IMR-90 (cell line): ENCODE measurements at regions not wholly inside any gene's neighbourhood (a gene's known extent, or its start where the extent isn't known, plus 50 kb on each side); places are given as distances from the start of the nearest gene placed in this dataset.

Source experiments
- ATAC-seq: fragments of 200-7000 bp; cut with Tn5 transposase; 2 replicates; pipeline ENCODE4 v1.9.1; 2020; ENCODE audit warnings: low read depth, mild to moderate bottlenecking, moderate library complexity
- BruUV-seq: library from RNA; stranded (reverse); fragments of 400-500 nt; replicated peaks from 2 replicates; lab custom pipeline; 2021; lab: Mats Ljungman, UMichigan
- CTCF ChIA-PET: fragments of 300-600 bp; formaldehyde crosslinking; extraction: SDS; loops from one replicate; lab custom pipeline; 2021; ENCODE audit warnings: antibody characterized with exemption; lab: Yijun Ruan, JAX
- POLR2A ChIA-PET: fragments of 300-600 bp; sonication (Branson Sonifier 250); formaldehyde crosslinking; loops from one replicate; lab custom pipeline; 2022; ENCODE audit warnings: antibody characterized with exemption; ENCODE audit not compliant: unreplicated experiment; lab: Charles Lee
- DNase-seq: peaks from one replicate; pipeline ENCODE4 v3.0.0; 2013
- H2AFZ ChIP-seq: replicated peaks from 2 replicates; pipeline ENCODE3; 2013; ENCODE audit warnings: low read length, mild to moderate bottlenecking; ENCODE audit not compliant: poor library complexity
- H2AK5ac ChIP-seq: 2 replicates; pipeline ENCODE4 v1.6.1; 2013; ENCODE audit warnings: low read depth, low read length, inconsistent platforms
- H2AK9ac ChIP-seq: replicated peaks from 2 replicates; pipeline ENCODE3; 2013; ENCODE audit warnings: mild to moderate bottlenecking, low read depth, low read length, moderate library complexity; ENCODE audit not compliant: poor library complexity
- H2BK120ac ChIP-seq: 2 replicates; pipeline ENCODE4 v1.6.1; 2013; ENCODE audit warnings: low read depth, low read length, inconsistent platforms
- H2BK15ac ChIP-seq: 3 replicates; pipeline ENCODE4 v1.6.1; 2013; ENCODE audit warnings: low read depth, low read length, inconsistent platforms
- H2BK20ac ChIP-seq: 2 replicates; pipeline ENCODE4 v1.6.1; 2013; ENCODE audit warnings: low read depth, mild to moderate bottlenecking, inconsistent platforms, low read length, moderate library complexity
- H2BK5ac ChIP-seq: 2 replicates; pipeline ENCODE4 v1.6.1; 2013; ENCODE audit warnings: mild to moderate bottlenecking, low read depth, low read length, inconsistent platforms; ENCODE audit not compliant: poor library complexity, severe bottlenecking
- H3K14ac ChIP-seq: replicated peaks from 2 replicates; pipeline ENCODE4 v1.6.1; 2013; ENCODE audit warnings: low read depth, low read length, inconsistent platforms
- H3K18ac ChIP-seq: 2 replicates; pipeline ENCODE4 v1.6.1; 2013; ENCODE audit warnings: low read depth, low read length, control low read depth
- H3K23ac ChIP-seq: 2 replicates; pipeline ENCODE4 v1.6.1; 2013; ENCODE audit warnings: low read depth, low read length, inconsistent platforms
- H3K27ac ChIP-seq: 2 replicates; pipeline ENCODE4 v1.5.1; 2013; ENCODE audit warnings: mild to moderate bottlenecking, control low read depth, low read length; ENCODE audit not compliant: insufficient read depth
- H3K27me3 ChIP-seq: 2 replicates; pipeline ENCODE4 v1.6.1; 2013; ENCODE audit warnings: low read length; ENCODE audit not compliant: control insufficient read depth, insufficient read depth
- H3K36me3 ChIP-seq: 2 replicates; pipeline ENCODE4 v1.6.1; 2013; ENCODE audit warnings: low read length, mixed read lengths; ENCODE audit not compliant: control insufficient read depth, insufficient read depth
- H3K4ac ChIP-seq: 2 replicates; pipeline ENCODE4 v1.6.1; 2013; ENCODE audit warnings: low read depth, low read length, inconsistent platforms
- H3K4me1 ChIP-seq: 2 replicates; pipeline ENCODE4 v1.6.1; 2013; ENCODE audit warnings: low read length, mixed read lengths; ENCODE audit not compliant: control insufficient read depth, insufficient read depth
- H3K4me2 ChIP-seq: 2 replicates; pipeline ENCODE4 v1.6.1; 2013; ENCODE audit warnings: low read depth, mild to moderate bottlenecking, control low read depth, low read length, moderate library complexity
- H3K4me3 ChIP-seq: 2 replicates; pipeline ENCODE4 v1.5.1; 2013; ENCODE audit warnings: low read depth, mild to moderate bottlenecking, control low read depth, low read length, moderate library complexity; ENCODE audit not compliant: insufficient read depth
- H3K56ac ChIP-seq: 2 replicates; pipeline ENCODE4 v1.6.1; 2013; ENCODE audit warnings: low read length, inconsistent platforms; ENCODE audit not compliant: insufficient read depth; ENCODE audit errors: extremely low read depth
- H3K79me1 ChIP-seq, 2 experiments: 2 replicates each; pipeline ENCODE4 v1.6.1; 2013; ENCODE audit warnings: low read length in 2 of 2, inconsistent platforms in 1 of 2, low read depth in 1 of 2
- H3K9ac ChIP-seq: 2 replicates; pipeline ENCODE4 v1.6.1; 2013; ENCODE audit warnings: low read depth, low read length, control low read depth
- H3K9me1 ChIP-seq: 2 replicates; pipeline ENCODE4 v1.6.1; 2013; ENCODE audit warnings: low read length, inconsistent platforms; ENCODE audit not compliant: insufficient read depth
- H3K9me3 ChIP-seq: 2 replicates; pipeline ENCODE4 v1.6.1; 2013; ENCODE audit warnings: low read length; ENCODE audit not compliant: control insufficient read depth, insufficient read depth
- H4K20me1 ChIP-seq: 2 replicates; pipeline ENCODE4 v1.6.1; 2013; ENCODE audit warnings: low read length, inconsistent platforms; ENCODE audit not compliant: insufficient read depth
- H4K5ac ChIP-seq: 2 replicates; pipeline ENCODE4 v1.6.1; 2013; ENCODE audit warnings: mild to moderate bottlenecking, low read depth, low read length, control low read depth
- H4K8ac ChIP-seq, 2 experiments: 2 replicates each; pipeline ENCODE4 v1.6.1; 2013; ENCODE audit warnings: low read depth in 2 of 2, low read length in 2 of 2, control low read depth in 1 of 2, inconsistent platforms in 1 of 2
- H4K91ac ChIP-seq: 2 replicates; pipeline ENCODE4 v1.6.1; 2013; ENCODE audit warnings: low read depth, low read length, inconsistent platforms; ENCODE audit not compliant: insufficient read depth
- BHLHE40 ChIP-seq: fragments of 150-350 bp; IDR thresholded peaks from 2 replicates; pipeline ENCODE4 v1.6.1; 2016; ENCODE audit warnings: mild to moderate bottlenecking, low read depth, low read length
- CEBPB ChIP-seq: IDR thresholded peaks from 2 replicates; pipeline ENCODE4 v1.6.1; 2012; ENCODE audit warnings: low read depth, low read length, improper control_type of control experiment
- CHD1 ChIP-seq: IDR thresholded peaks from 2 replicates; pipeline ENCODE4 v1.6.1; 2012; ENCODE audit warnings: low read depth, low read length, improper control_type of control experiment
- CTCF ChIP-seq: conservative IDR thresholded peaks from 2 replicates; pipeline ENCODE4 v1.5.1; 2012; ENCODE audit warnings: mild to moderate bottlenecking, low read depth, low read length, improper control_type of control experiment
- ELK1 ChIP-seq: fragments of 150-350 bp; IDR thresholded peaks from 2 replicates; pipeline ENCODE4 v1.6.1; 2016; ENCODE audit warnings: low read depth, mild to moderate bottlenecking, low read length, moderate library complexity, borderline replicate concordance
- FOS ChIP-seq: fragments of 150-350 bp; IDR thresholded peaks from 2 replicates; pipeline ENCODE4 v1.6.1; 2016; ENCODE audit warnings: low read depth, low read length
- MAFK ChIP-seq: IDR thresholded peaks from 2 replicates; pipeline ENCODE4 v1.6.1; 2012; ENCODE audit warnings: low read depth, low read length, improper control_type of control experiment
- MAZ ChIP-seq: IDR thresholded peaks from 2 replicates; pipeline ENCODE4 v1.6.1; 2012; ENCODE audit warnings: low read depth, mild to moderate bottlenecking, low read length, improper control_type of control experiment, moderate library complexity, borderline replicate concordance
- MXI1 ChIP-seq: IDR thresholded peaks from 2 replicates; pipeline ENCODE4 v1.6.1; 2012; ENCODE audit warnings: low read depth, mild to moderate bottlenecking, low read length, moderate library complexity, borderline replicate concordance
- NFE2L2 ChIP-seq: fragments of 150-350 bp; IDR thresholded peaks from 2 replicates; pipeline ENCODE4 v1.6.1; 2016; ENCODE audit warnings: low read depth, mild to moderate bottlenecking, low read length
- POLR2A ChIP-seq: IDR thresholded peaks from 2 replicates; pipeline ENCODE4 v1.6.1; 2012; ENCODE audit warnings: mild to moderate bottlenecking, low read depth, low read length
- RAD21 ChIP-seq: IDR thresholded peaks from 2 replicates; pipeline ENCODE4 v1.6.1; 2012; ENCODE audit warnings: low read length, improper control_type of control experiment
- RCOR1 ChIP-seq: IDR thresholded peaks from 2 replicates; pipeline ENCODE4 v1.6.1; 2012; ENCODE audit warnings: mild to moderate bottlenecking, low read length, improper control_type of control experiment; ENCODE audit not compliant: insufficient replicate concordance
- RFX5 ChIP-seq: IDR thresholded peaks from 2 replicates; pipeline ENCODE4 v1.8.0; 2012; ENCODE audit warnings: low read depth, mild to moderate bottlenecking, low read length, moderate library complexity
- SMC3 ChIP-seq: fragments of 150-350 bp; IDR thresholded peaks from 2 replicates; pipeline ENCODE4 v1.6.1; 2016; ENCODE audit warnings: low read depth, mild to moderate bottlenecking, antibody characterized with exemption, low read length, moderate library complexity
- USF2 ChIP-seq: fragments of 150-350 bp; IDR thresholded peaks from 2 replicates; pipeline ENCODE4 v1.6.1; 2017; ENCODE audit warnings: mild to moderate bottlenecking, antibody characterized with exemption, low read length, low read depth
- dilution Hi-C: fragments of 300-500 bp; cut with HindIII; formaldehyde crosslinking; loops from one replicate; pipeline ENCODE4 v1.14.3; 2018; ENCODE audit warnings: low sequenced_read_pairs; ENCODE audit not compliant: unreplicated experiment
- in situ Hi-C: fragments of 300-500 bp; cut with MboI; formaldehyde crosslinking; loops from 3 replicates; pipeline ENCODE4 v1.14.3; 2019; ENCODE audit warnings: low sequenced_read_pairs, inconsistent platforms, mixed read lengths
- intact Hi-C: fragments of 100-400 bp; cut with micrococcal nuclease; formaldehyde crosslinking; loops from 2 replicates; pipeline ENCODE4 v1.10.0; 2022

GRCh38 chrX:96204928-96205327, 479.7 kb upstream of the DIAPH2 start:
- H3K9me3 ChIP-seq = no peaks in the 10 kb centered on the region
- H3K56ac ChIP-seq = no peak overlapping the region
- H3K4me3 ChIP-seq = no peak overlapping the region
- no peak overlapping the region for H3K9ac ChIP-seq
- dilution Hi-C loops (no loop called here), in situ Hi-C loops (no loop called here), intact Hi-C loops (no loop called here)
- H4K8ac ChIP-seq = no peak overlapping the region
- H4K20me1 ChIP-seq = no peaks in the 10 kb centered on the region
- no peak overlapping the region for H3K14ac ChIP-seq
- H2BK120ac ChIP-seq = no peak overlapping the region
- H2AK5ac ChIP-seq = no peak overlapping the region
- no peak overlapping the region for H4K5ac ChIP-seq
- H2BK15ac ChIP-seq = no peak overlapping the region
- ChIA-PET POLR2A (no interaction called here), CTCF (no interaction called here)
- H3K23ac ChIP-seq = no peak overlapping the region
- H4K91ac ChIP-seq = no peak overlapping the region
- H2BK5ac ChIP-seq = no peak overlapping the region
- no peak overlapping the region for H3K4ac ChIP-seq
- ATAC-seq = no peak
- H3K9me1 ChIP-seq = no peaks in the 10 kb centered on the region
- H3K27me3 ChIP-seq = no peaks in the 10 kb centered on the region
- H2BK20ac ChIP-seq = no peak overlapping the region
- no peak for TF ChIP-seq MAZ
- no peak for TF ChIP-seq MAFK
- no peak for TF ChIP-seq RCOR1
- TF ChIP-seq ELK1 = no peak
- no peak for TF ChIP-seq CEBPB
- TF ChIP-seq POLR2A = no peak
- no peak for TF ChIP-seq RAD21
- TF ChIP-seq CHD1 = no peak
- TF ChIP-seq RFX5 = no peak
- TF ChIP-seq BHLHE40 = no peak
- TF ChIP-seq USF2 = no peak
- no peak for TF ChIP-seq MXI1
- no peak for TF ChIP-seq NFE2L2
- TF ChIP-seq FOS = no peak
- TF ChIP-seq CTCF = no peak
- TF ChIP-seq SMC3 = no peak
- no TSS peak for BruUV-seq
- DNase-seq = no peak
- H3K27ac ChIP-seq = no peak overlapping the region
- H3K18ac ChIP-seq = no peak overlapping the region
- no peak overlapping the region for H2AFZ ChIP-seq
- H2AK9ac ChIP-seq = no peak overlapping the region
- H3K4me1 ChIP-seq = no peaks in the 10 kb centered on the region
- H3K4me2 ChIP-seq = no peak overlapping the region
- no peaks in the 10 kb centered on the region for H3K79me1 ChIP-seq
- no peaks in the 10 kb centered on the region for H3K36me3 ChIP-seq
